Breast epithelium (tissue), 4 donors: ENCODE measurements at regions not wholly inside any gene's neighbourhood (a gene's known extent, or its start where the extent isn't known, plus 50 kb on each side); places are given as distances from the start of the nearest gene placed in this dataset.

Experiments
- DNase-seq, 2 donors: peaks; one replicate each; pipeline ENCODE4 v3.0.0-alpha.2; 2019; ENCODE audit warnings: low spot score in 2 of 2
- H3K27ac ChIP-seq, 2 donors: fragments of 200-600 bp; sonication (generic) in 1 of 2; one replicate each; pipeline ENCODE4 v1.5.1; 2016 to 2019; ENCODE audit warnings: mild to moderate bottlenecking in 1 of 2
- H3K27me3 ChIP-seq, 2 donors: fragments of 200-600 bp; sonication (generic) in 1 of 2; one replicate each; pipeline versions ENCODE4 v1.5.1 to v1.6.0; 2017 to 2019; ENCODE audit warnings: control low read depth in 1 of 2, mild to moderate bottlenecking in 1 of 2
- H3K36me3 ChIP-seq: fragments of 200-600 bp; one replicate; pipeline ENCODE4 v1.5.1; 2019
- H3K4me1 ChIP-seq, 2 donors: fragments of 200-600 bp; sonication (generic); one replicate each; pipeline ENCODE4 v1.5.1; 2016 to 2019; ENCODE audit warnings: control low read depth in 1 of 2
- H3K4me3 ChIP-seq, 3 donors: fragments of 200-600 bp; sonication (generic); 1 replicate in 2 of 3; 2 replicates in 1 of 3; pipeline ENCODE4 v1.5.1; 2016 to 2019; ENCODE audit warnings: mild to moderate bottlenecking in 3 of 3, moderate library complexity in 2 of 3
- H3K9me3 ChIP-seq, 2 donors: fragments of 200-600 bp; sonication (generic) in 1 of 2; one replicate each; pipeline ENCODE4 v1.5.1; 2016 to 2019; ENCODE audit warnings: control low read depth in 1 of 2
- CTCF ChIP-seq, 3 donors: fragments of 450-650 bp; IDR thresholded peaks; one replicate each; pipeline ENCODE4 v1.5.1; 2016 to 2017; ENCODE audit warnings: antibody characterized with exemption in 3 of 3, mild to moderate bottlenecking in 3 of 3, moderate library complexity in 3 of 3
- POLR2A ChIP-seq: fragments of 450-650 bp; IDR thresholded peaks from one replicate; pipeline ENCODE4 v1.6.1; 2016; ENCODE audit warnings: antibody characterized with exemption, mild to moderate bottlenecking, moderate library complexity
- POLR2AphosphoS5 ChIP-seq, 3 donors: sonication (generic); formaldehyde crosslinking; IDR thresholded peaks; one replicate each; pipeline ENCODE4 v1.6.1; 2017; ENCODE audit warnings: antibody characterized with exemption in 3 of 3
- intact Hi-C: fragments of 100-400 bp; cut with DNase I; formaldehyde crosslinking; loops from one replicate; pipeline ENCODE4 v1.15.1; 2023; ENCODE audit warnings: low total_unique reads

GRCh38 chr13:50404769-50405168 is 389.5 kb downstream of the KCNRG start:
- Histone ChIP-seq H3K4me3 (no peak overlapping the region), H3K9me3 (no peaks in the 10 kb centered on the region), H3K4me1 (no peaks in the 10 kb centered on the region), H3K27ac (no peak overlapping the region), H3K36me3 (no peaks in the 10 kb centered on the region), H3K27me3 (no peaks in the 10 kb centered on the region)
- no peak for TF ChIP-seq POLR2AphosphoS5 (IDR thresholded peaks at IDR 0.05)
- no peak for TF ChIP-seq CTCF (IDR thresholded peaks at IDR 0.05)
- TF ChIP-seq POLR2A, result no peak
- DNase-seq, result no peak
- intact Hi-C loops, result no loop called here

- intact Hi-C loops, result no loop called here
- Histone ChIP-seq H3K4me3 (no peak overlapping the region), H3K27ac (no peak overlapping the region), H3K27me3 (no peaks in the 10 kb centered on the region), H3K36me3 (no peaks in the 10 kb centered on the region), H3K4me1 (no peaks in the 10 kb centered on the region), H3K9me3 (no peaks in the 10 kb centered on the region)
- TF ChIP-seq CTCF (IDR thresholded peaks at IDR 0.05) (no peak), POLR2AphosphoS5 (IDR thresholded peaks at IDR 0.05) (no peak), POLR2A (no peak)
- DNase-seq, result no peak
These were observed 391.6 kb downstream of the KCNRG start for GRCh38 chr13:50406831-50407230.

- intact Hi-C loops, result no loop called here
- no peak for TF ChIP-seq POLR2AphosphoS5 (IDR thresholded peaks at IDR 0.05)
- TF ChIP-seq POLR2A, result no peak
- TF ChIP-seq CTCF (IDR thresholded peaks at IDR 0.05), result no peak
- Histone ChIP-seq H3K4me3 (no peak overlapping the region), H3K27ac (no peak overlapping the region), H3K4me1 (no peaks in the 10 kb centered on the region), H3K36me3 (no peaks in the 10 kb centered on the region), H3K9me3 (no peaks in the 10 kb centered on the region), H3K27me3 (no peaks in the 10 kb centered on the region)
- no peak for DNase-seq
These were observed 392.8 kb downstream of the KCNRG start for GRCh38 chr13:50408068-50408467.

- intact Hi-C loops, result no loop called here
- H3K9me3 ChIP-seq, result no peaks in the 10 kb centered on the region
These were observed 394.0 kb downstream of the KCNRG start for GRCh38 chr13:50409220-50409619.

GRCh38 chr13:50410921-50411746 is 395.9 kb downstream of the KCNRG start:
- no peak overlapping the region for H3K27ac ChIP-seq

More at GRCh38 chr13:50409220-50409619, 394.0 kb downstream of the KCNRG start:
- Histone ChIP-seq H3K27ac (no peak overlapping the region), H3K27me3 (no peaks in the 10 kb centered on the region), H3K4me3 (no peak overlapping the region), H3K36me3 (no peaks in the 10 kb centered on the region), H3K4me1 (no peaks in the 10 kb centered on the region)
- DNase-seq, result no peak
- TF ChIP-seq POLR2AphosphoS5 (IDR thresholded peaks at IDR 0.05) (no peak), POLR2A (no peak)

More at GRCh38 chr13:50410921-50411746, 395.9 kb downstream of the KCNRG start:
- H3K36me3 ChIP-seq, result no peaks in the 10 kb centered on the region
- intact Hi-C loops, result no loop called here
- no peaks in the 10 kb centered on the region for H3K9me3 ChIP-seq
- no peak for TF ChIP-seq CTCF (IDR thresholded peaks at IDR 0.05)
- TF ChIP-seq POLR2AphosphoS5 (IDR thresholded peaks at IDR 0.05), result no peak
- no peak for TF ChIP-seq POLR2A
- H3K27me3 ChIP-seq, result no peaks in the 10 kb centered on the region
- no peak for DNase-seq
- no peak overlapping the region for H3K4me3 ChIP-seq
- no peaks in the 10 kb centered on the region for H3K4me1 ChIP-seq
